HG03432 (cell line): ENCODE measurements at regions not wholly inside any gene's neighbourhood (a gene's known extent, or its start where the extent isn't known, plus 50 kb on each side); places are given as distances from the start of the nearest gene placed in this dataset.

Source experiments
- ATAC-seq: cut with Tn5 transposase; IDR thresholded peaks from one replicate; pipeline ENCODE4 v1.9.1; 2021; ENCODE audit warnings: mild to moderate bottlenecking, moderate library complexity; ENCODE audit not compliant: unreplicated experiment

DNA sequence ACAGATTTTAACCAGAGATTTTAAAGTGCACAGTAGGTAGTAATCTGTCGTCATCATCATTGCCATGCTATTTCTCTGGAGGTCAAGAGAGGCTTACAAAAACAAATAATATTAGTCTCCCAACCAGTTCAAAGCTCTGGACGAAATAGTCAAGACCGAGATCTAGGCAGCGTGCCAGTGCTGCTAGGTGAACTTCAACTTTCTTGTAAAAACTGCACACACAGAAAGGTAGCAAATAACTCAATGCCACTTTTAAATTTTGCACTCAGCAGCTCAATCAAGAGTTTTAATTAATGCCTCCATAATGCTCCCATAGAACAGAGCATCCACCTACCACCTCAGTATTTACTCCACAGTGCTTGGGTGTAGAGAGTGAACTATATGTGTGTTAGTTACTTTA, 656.8 kb downstream of the IRX1 start:
- ATAC-seq = no peak

GRCh38 chr5:4254736-4255135, 659.1 kb downstream of the IRX1 start:
- ATAC-seq = no peak

DNA sequence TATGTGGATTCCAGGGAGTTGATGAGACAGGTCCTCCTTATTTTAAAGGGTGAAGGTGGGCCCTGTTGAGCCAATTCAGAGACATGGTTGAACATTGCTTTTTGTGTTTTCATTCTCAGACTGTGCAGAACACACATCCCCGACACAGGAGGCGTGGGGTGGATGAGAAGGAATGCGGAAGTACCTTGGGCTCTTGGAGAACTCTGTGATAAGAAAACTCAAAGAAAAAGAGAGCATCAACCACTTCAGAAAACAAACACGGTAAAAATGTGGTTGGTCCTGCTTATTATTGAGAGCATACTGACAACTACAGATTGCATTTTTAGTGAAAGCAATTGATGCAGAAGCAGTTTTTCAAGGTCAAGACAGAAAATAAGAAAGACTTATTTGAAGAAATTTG, 659.8 kb downstream of the IRX1 start:
- no peak for ATAC-seq

GRCh38 chr5:4258170-4258569, 662.5 kb downstream of the IRX1 start:
- ATAC-seq = no peak

DNA sequence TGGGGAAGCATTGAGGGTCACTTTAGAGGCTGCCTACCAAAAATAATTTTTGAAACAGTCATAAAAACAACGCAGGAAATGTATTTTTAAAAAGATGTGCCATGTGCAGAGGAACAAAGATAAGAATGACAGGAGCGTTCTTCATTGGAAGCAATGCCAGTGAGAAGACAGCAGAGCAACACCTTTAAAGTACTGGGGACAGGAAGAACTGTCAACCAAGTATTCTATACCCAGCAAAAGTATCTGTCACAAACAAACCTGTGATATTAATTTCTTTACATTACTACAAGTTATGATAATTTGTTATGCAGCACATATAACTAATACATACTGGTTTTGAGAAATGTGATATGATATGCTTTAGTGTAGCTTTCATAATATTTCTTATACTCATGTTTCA, 675.6 kb downstream of the IRX1 start:
- ATAC-seq = no peak

DNA sequence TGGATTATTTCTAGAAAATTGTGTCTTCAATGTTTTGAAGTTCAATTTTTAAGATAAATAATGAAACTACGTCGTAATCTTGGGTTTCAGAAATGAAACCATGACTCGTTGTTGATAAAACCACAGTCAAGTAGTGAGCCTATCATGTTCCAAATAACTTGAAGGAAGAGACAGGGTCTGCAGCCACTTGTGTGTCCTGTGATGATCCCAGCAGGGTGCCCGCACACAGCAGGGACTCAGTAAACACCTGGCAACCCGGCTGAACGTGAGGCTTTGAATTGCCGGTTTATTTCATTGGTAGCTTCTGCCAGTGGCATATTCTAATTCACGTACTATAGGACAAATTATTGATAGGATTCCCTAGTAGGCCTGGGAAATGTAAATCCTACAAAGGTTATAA, 679.6 kb downstream of the IRX1 start:
- ATAC-seq = no peak

DNA sequence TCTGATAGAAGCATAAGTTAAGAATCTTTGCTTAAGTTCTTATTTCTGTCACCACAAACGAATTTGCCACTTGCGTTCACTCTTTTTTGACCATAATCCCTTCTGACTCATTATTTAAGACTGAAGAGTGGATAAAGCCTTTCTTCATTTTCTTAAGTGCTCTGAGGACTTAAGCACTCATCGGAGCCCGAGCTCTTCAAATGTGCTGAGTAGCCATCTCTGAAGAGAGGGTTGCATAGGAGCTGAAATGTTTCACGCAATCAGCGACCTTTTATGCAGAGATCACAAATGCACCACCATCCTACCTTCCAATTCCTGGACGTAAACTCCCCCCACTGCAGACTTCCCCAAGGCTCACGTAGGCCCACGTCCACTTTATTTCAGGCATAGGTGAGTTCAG, 699.2 kb downstream of the IRX1 start:
- ATAC-seq = no peak

GRCh38 chr5:4295663-4296339, 700.2 kb downstream of the IRX1 start:
- no peak for ATAC-seq

DNA sequence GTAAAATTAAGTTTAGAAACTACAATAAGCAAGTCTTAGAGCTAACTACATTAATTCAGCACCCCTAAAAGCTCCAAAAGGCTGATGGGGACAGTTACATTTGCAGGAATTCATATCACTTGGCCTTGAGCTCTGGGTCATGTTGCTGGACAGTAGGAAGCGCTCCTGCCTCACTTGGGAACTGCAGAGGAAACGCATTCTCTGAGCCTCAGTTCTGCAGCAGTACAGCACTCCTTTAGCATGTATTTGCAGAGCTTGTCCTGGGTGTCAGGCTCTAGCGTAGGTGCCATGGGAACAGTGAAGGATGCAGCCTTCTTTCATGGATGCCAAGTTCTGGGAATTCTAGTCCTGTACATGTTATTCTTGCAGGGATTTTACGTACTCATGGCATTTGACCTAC, 710.4 kb downstream of the IRX1 start:
- ATAC-seq = no peak

DNA sequence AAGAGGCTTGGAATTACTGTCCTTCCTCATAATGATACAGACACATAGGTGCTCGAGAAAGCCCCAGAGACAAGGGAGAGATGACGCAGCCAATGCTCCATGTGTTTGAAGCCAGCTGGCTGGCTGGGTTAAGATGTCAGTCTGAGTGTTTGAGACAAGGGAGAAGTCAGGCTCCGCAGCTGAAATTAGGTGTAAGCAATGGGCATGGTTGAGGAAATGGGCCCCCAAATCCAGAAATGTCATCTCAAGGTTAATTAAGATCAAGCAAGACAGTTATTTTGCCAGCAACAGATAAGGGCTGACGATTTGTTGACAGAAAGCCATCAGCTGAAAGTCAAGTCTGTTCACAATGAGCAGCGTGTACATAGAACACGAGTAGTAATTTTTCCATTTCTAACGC, 713.4 kb downstream of the IRX1 start:
- no peak for ATAC-seq

GRCh38 chr5:4313138-4313537, 717.5 kb downstream of the IRX1 start:
- no peak for ATAC-seq

- no peak for ATAC-seq
Observed at GRCh38 chr5:4319478-4320128, 724.0 kb downstream of the IRX1 start.

- no peak for ATAC-seq
Observed at GRCh38 chr5:4330327-4330726, 734.7 kb downstream of the IRX1 start.

GRCh38 chr5:4335078-4335477, 739.4 kb downstream of the IRX1 start:
- no peak for ATAC-seq

GRCh38 chr5:4337519-4337918, 741.9 kb downstream of the IRX1 start:
- no peak for ATAC-seq

DNA sequence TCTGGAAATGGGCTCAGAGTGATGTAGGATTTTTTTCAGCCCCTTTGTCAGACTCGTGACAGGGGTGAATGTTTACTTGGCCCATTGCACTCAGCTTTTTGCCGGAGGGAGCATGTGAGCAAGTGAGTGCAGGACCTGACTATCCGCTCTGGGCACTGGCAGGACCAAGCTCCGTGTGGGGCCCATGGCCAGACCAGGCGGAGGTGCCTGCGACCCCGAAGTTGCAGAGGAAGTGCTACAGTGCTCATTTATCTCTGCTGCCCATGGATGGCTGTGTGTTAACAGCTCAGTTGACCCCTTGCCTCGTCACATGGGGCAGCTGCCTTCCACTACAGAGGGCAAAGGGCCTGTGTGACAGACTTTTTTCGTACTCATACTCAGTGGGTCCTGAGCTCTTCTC, 744.3 kb downstream of the IRX1 start:
- no peak for ATAC-seq

- no peak for ATAC-seq
Observed at GRCh38 chr5:4345850-4346249, 750.2 kb downstream of the IRX1 start.

DNA sequence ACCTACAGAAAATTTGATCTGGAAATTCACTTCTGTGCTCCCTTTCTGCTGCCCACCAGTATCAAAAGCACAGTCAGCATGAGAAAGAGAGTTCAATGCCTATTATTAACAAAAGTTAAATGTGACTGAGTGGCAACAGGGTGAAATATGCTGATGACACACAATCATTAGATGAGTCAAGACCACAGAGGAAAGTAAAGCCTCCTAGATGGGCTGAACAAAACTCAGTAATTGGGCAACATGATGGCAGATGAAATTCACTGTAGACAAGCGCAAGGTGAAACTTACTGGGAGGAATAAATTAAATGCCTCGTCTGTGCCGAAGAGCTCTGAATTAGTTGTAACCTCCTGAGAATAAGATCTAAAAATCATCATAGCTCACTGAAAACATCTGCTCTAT, 752.8 kb downstream of the IRX1 start:
- no peak for ATAC-seq

DNA sequence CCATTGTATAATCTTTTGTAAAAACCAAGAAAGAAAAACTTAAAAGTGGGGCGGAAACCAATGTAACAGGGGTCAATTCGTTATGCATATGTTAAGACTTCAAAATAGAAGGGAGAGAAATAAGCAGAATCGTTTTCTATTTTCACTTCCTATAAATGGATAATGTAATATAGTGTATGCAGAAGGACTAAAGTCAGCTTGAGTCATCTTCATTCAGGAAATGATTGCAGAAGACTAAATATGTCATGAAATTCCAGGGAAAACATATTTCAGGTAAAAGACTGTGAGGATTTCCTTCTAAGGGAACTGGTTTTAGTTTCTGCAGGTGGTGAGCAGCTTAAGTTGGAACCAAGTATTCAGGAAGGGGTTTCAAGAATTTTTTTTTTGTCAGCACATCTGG, 753.3 kb downstream of the IRX1 start:
- no peak for ATAC-seq

DNA sequence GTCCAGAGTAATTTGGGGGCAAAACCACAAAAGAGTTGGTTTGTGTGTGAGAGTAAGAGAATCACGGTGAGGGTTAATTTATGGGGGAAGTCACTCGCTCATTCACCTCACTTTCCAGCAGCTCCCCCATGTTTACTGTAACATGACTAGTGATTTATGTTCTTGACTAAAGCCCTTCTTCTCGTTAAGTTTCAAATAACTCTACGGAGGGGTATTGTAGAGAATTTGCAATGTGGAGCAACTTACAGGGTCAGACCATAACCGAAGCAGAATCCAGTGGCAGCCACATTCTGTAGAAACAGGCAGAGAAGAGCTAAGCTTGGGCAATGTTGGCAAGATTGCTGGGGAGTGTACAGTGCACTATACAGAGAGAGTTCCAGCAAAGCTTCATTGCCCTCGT, 760.6 kb downstream of the IRX1 start:
- no peak for ATAC-seq

- ATAC-seq = no peak
Observed at GRCh38 chr5:4359847-4360246, 764.2 kb downstream of the IRX1 start.

GRCh38 chr5:4361753-4362152, 766.1 kb downstream of the IRX1 start:
- ATAC-seq = no peak

DNA sequence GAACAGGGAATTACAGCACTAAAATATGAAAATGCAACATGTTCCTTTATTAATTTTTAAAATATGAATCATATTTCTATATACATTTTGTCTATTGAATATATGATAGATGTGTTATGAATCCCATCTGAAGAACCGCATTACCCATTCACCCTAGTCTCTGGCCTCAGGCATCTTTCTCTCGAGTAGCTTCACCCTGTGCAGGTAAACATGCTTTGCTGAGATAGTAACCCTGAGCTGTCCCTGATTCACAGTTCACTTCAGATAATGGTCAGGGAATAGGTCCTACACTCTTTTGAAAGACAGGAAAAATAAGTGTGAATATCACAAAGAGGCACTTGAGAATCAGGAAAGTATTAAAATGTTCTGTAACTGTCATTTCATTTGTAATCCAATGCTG, 766.8 kb downstream of the IRX1 start:
- ATAC-seq = no peak
